CD4-positive, CD25-positive, alpha-beta regulatory T cell (primary cell): ENCODE measurements at regions not wholly inside any gene's neighbourhood (a gene's known extent, or its start where the extent isn't known, plus 50 kb on each side); places are given as distances from the start of the nearest gene placed in this dataset.
"Not testable (repeated sequence)": the region's sequence is repeated elsewhere in the genome, so short reads cannot be mapped to it uniquely, and the experiment has no call there.

ENCODE experiments used
- ATAC-seq, 2 donors: fragments of 150-1000 bp; cut with Tn5 transposase; one replicate each; pipeline ENCODE4 v1.10.0; 2021; ENCODE audit warnings: low read depth in 2 of 2, moderate number of reproducible peaks in 2 of 2, moderate library complexity in 1 of 2
- DNase-seq, 3 donors: peaks; one replicate each; pipeline versions ENCODE4 v3.0.0 to v3.0.0-alpha.2; 2012 to 2022; ENCODE audit warnings: mixed read lengths in 1 of 3
- H3K27ac ChIP-seq: one replicate; pipeline ENCODE4 v1.7.0; 2013; ENCODE audit warnings: mild to moderate bottlenecking, low read length; ENCODE audit not compliant: insufficient read depth, poor library complexity, severe bottlenecking
- H3K27me3 ChIP-seq: one replicate; pipeline ENCODE4 v1.7.0; 2013; ENCODE audit warnings: low read length; ENCODE audit not compliant: control insufficient read depth, insufficient read depth
- H3K36me3 ChIP-seq: one replicate; pipeline ENCODE4 v1.7.0; 2013; ENCODE audit warnings: mild to moderate bottlenecking, low read length, moderate library complexity; ENCODE audit not compliant: control insufficient read depth, insufficient read depth
- H3K4me1 ChIP-seq: 2 replicates; pipeline ENCODE4 v1.7.0; 2013; ENCODE audit warnings: mild to moderate bottlenecking, low read length; ENCODE audit not compliant: insufficient read depth, control insufficient read depth, poor library complexity, severe bottlenecking
- H3K4me3 ChIP-seq: one replicate; pipeline ENCODE4 v1.7.0; 2013; ENCODE audit warnings: low read depth, mild to moderate bottlenecking, low read length, moderate library complexity
- H3K9me3 ChIP-seq, 2 experiments: 1 replicate in 1 of 2; 2 replicates in 1 of 2; pipeline ENCODE4 v1.7.0; 2013; ENCODE audit warnings: low read length in 2 of 2, mild to moderate bottlenecking in 1 of 2, moderate library complexity in 1 of 2; ENCODE audit not compliant: control insufficient read depth in 2 of 2
- H3K27ac Mint-ChIP-seq, 3 donors: one replicate each; pipeline ENCODE4 v1.8.0; 2020 to 2022; ENCODE audit warnings: mild to moderate bottlenecking in 3 of 3, mixed read lengths in 3 of 3, moderate library complexity in 2 of 3
- H3K27me3 Mint-ChIP-seq: one replicate; pipeline ENCODE4 v1.8.0; 2022; ENCODE audit warnings: mild to moderate bottlenecking, mixed read lengths
- H3K36me3 Mint-ChIP-seq: one replicate; pipeline ENCODE4 v1.8.0; 2020; ENCODE audit warnings: mixed read lengths
- H3K4me1 Mint-ChIP-seq, 4 donors: one replicate each; pipeline ENCODE4 v1.8.0; 2020 to 2022; ENCODE audit warnings: mixed read lengths in 4 of 4, mild to moderate bottlenecking in 1 of 4
- H3K4me3 Mint-ChIP-seq, 4 donors: one replicate each; pipeline ENCODE4 v1.8.0; 2020 to 2022; ENCODE audit warnings: mild to moderate bottlenecking in 4 of 4, mixed read lengths in 4 of 4, moderate library complexity in 3 of 4
- H3K9me3 Mint-ChIP-seq, 7 donors: one replicate each; pipeline ENCODE4 v1.8.0; 2020 to 2022; ENCODE audit warnings: mixed read lengths in 7 of 7, mild to moderate bottlenecking in 3 of 7, moderate library complexity in 2 of 7

GRCh38 chr7:131816391-131817007 lies 260.1 kb upstream of the PODXL start:
- peaks cover 2% of the 10 kb centered on the region for H3K27me3 ChIP-seq
- Mint-ChIP-seq H3K27ac (no peak overlapping the region), H3K4me3 (no peak overlapping the region), H3K36me3 (no peaks in the 10 kb centered on the region), H3K4me1 (no peaks in the 10 kb centered on the region), H3K9me3 (no peaks in the 10 kb centered on the region), H3K27me3 (peaks cover 6% of the 10 kb centered on the region)
- H3K4me1 ChIP-seq: no peaks in the 10 kb centered on the region
- no peaks in the 10 kb centered on the region for H3K9me3 ChIP-seq
- no peaks in the 10 kb centered on the region for H3K36me3 ChIP-seq
- H3K4me3 ChIP-seq: no peak overlapping the region
- DNase-seq (no peak), ATAC-seq (no peak)
- no peak overlapping the region for H3K27ac ChIP-seq

- H3K36me3 Mint-ChIP-seq: no peaks in the 10 kb centered on the region
Measured at GRCh38 chr7:131808736-131809135, 252.3 kb upstream of the PODXL start.

DNA sequence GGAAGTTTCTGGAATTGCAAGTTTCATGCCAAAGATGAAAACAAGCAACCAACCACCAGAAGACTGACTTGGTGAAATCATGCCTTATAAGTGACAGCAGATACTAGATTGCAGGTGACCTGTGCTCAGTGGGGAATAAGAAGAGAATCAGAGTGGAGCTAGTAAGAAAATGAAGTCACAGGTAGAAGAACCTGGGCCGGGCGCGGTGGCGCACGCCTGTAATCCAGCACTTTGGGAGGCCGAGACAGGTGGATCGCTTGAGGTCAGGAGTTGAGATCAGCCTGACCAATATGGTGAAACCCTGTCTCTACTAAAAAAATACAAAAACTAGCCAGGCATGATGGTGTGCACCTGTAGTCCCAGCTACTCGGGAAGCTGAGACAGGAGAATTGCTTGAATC lies 251.7 kb upstream of the PODXL start:
- ATAC-seq: not testable (repeated sequence)

More at GRCh38 chr7:131808736-131809135, 252.3 kb upstream of the PODXL start:
- Histone ChIP-seq H3K36me3 (no peaks in the 10 kb centered on the region), H3K4me3 (no peak overlapping the region), H3K9me3 (no peaks in the 10 kb centered on the region), H3K27me3 (no peaks in the 10 kb centered on the region), H3K27ac (no peak overlapping the region), H3K4me1 (no peaks in the 10 kb centered on the region)
- H3K27me3 Mint-ChIP-seq: peaks cover 11% of the 10 kb centered on the region
- H3K4me1 Mint-ChIP-seq: no peaks in the 10 kb centered on the region
- ATAC-seq: no peak
- peaks cover 0 to 2% (median 0%) of the 10 kb centered on the region in 7 donors for H3K9me3 Mint-ChIP-seq
- no peak for DNase-seq
- H3K4me3 Mint-ChIP-seq: no peak overlapping the region
- H3K27ac Mint-ChIP-seq: no peak overlapping the region

GRCh38 chr7:131803816-131804215 lies 247.4 kb upstream of the PODXL start:
- DNase-seq (no peak), ATAC-seq (no peak)
- Histone ChIP-seq H3K27ac (no peak overlapping the region), H3K27me3 (no peaks in the 10 kb centered on the region), H3K4me1 (no peaks in the 10 kb centered on the region), H3K4me3 (no peak overlapping the region), H3K9me3 (no peaks in the 10 kb centered on the region), H3K36me3 (no peaks in the 10 kb centered on the region)
- no peaks in the 10 kb centered on the region for H3K36me3 Mint-ChIP-seq
- H3K27me3 Mint-ChIP-seq: peaks cover 17% of the 10 kb centered on the region
- H3K27ac Mint-ChIP-seq: no peak overlapping the region
- H3K4me3 Mint-ChIP-seq: no peak overlapping the region
- no peaks in the 10 kb centered on the region for H3K4me1 Mint-ChIP-seq
- no peaks in the 10 kb centered on the region for H3K9me3 Mint-ChIP-seq

More for the DNA sequence above, 251.7 kb upstream of the PODXL start:
- H3K36me3 Mint-ChIP-seq, H3K4me1 ChIP-seq, H3K27ac Mint-ChIP-seq, DNase-seq, H3K27me3 ChIP-seq, H3K27ac ChIP-seq, H3K4me1 Mint-ChIP-seq, H3K4me3 ChIP-seq, H3K4me3 Mint-ChIP-seq, H3K36me3 ChIP-seq, H3K9me3 Mint-ChIP-seq, H3K9me3 ChIP-seq: not testable (repeated sequence)
- peaks cover 11% of the 10 kb centered on the region for H3K27me3 Mint-ChIP-seq

DNA sequence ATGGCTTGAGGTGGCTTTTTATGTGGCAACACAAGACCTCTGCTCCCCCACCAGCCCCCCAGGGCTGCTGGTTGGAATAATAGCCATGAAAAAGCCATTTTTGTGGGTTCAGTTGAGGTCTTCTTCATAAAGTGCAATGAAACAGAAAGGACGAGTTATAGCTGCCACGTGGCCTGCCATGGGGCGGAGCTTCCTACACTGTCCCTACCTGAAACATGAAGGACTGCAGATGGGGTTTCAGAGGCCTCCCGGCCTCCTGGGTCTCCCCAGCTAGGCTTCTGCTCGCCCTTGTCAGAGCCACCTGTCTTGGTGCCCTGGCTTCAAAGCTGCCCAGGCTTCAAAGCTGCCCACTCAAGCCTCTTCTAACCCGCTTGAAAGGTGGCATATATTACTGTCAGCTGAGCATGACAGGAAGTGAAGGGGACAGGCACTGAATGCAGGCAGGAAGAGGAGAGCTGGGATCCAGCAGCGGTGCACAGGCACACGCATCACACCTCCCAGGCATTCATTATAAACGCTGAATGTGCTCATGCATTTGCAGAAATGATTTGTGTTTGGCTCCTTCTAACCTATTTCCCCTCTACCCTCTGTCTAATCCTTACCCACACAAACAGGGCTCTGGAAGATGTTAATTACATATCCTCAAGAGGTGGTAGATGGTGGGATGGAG lies 245.9 kb upstream of the PODXL start:
- no peaks in the 10 kb centered on the region for H3K4me1 Mint-ChIP-seq
- no peak for ATAC-seq
- H3K4me3 ChIP-seq: no peak overlapping the region
- H3K9me3 ChIP-seq: no peaks in the 10 kb centered on the region
- H3K4me1 ChIP-seq: no peaks in the 10 kb centered on the region
- no peaks in the 10 kb centered on the region for H3K36me3 ChIP-seq
- peaks cover 17% of the 10 kb centered on the region for H3K27me3 Mint-ChIP-seq
- no peak overlapping the region for H3K4me3 Mint-ChIP-seq
- H3K27me3 ChIP-seq: no peaks in the 10 kb centered on the region
- H3K27ac Mint-ChIP-seq: no peak overlapping the region
- no peak overlapping the region for H3K27ac ChIP-seq
- no peaks in the 10 kb centered on the region for H3K9me3 Mint-ChIP-seq
- DNase-seq: no peak
- H3K36me3 Mint-ChIP-seq: no peaks in the 10 kb centered on the region

- Histone ChIP-seq H3K27ac (no peak overlapping the region), H3K4me1 (no peaks in the 10 kb centered on the region), H3K9me3 (no peaks in the 10 kb centered on the region), H3K27me3 (no peaks in the 10 kb centered on the region), H3K4me3 (no peak overlapping the region), H3K36me3 (no peaks in the 10 kb centered on the region)
- Mint-ChIP-seq H3K36me3 (no peaks in the 10 kb centered on the region), H3K9me3 (no peaks in the 10 kb centered on the region), H3K27ac (no peak overlapping the region), H3K27me3 (peaks cover 5% of the 10 kb centered on the region), H3K4me3 (no peak overlapping the region), H3K4me1 (no peaks in the 10 kb centered on the region)
- no peak for DNase-seq
- ATAC-seq: no peak
Measured at GRCh38 chr7:131800531-131800930, 244.1 kb upstream of the PODXL start.

DNA sequence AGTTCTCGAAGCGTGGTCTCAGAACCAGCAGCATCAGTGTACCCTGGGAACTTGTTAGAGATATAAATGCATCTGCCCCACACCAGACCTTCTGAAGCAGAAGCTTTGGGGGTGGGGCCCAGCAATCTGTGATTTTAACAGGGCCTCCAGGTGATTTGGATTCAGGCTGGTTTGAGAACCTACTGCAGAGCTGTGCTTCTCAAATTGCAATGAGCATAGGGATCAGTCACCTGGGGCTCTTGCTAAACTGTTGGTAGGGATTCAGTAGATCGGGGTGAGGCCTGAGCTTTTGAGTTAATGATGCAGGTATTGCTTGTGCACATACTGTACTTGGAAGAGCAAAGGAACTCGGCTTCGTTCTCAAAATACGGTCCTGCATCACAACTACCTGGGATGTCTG lies 243.6 kb upstream of the PODXL start:
- Histone ChIP-seq H3K4me3 (no peak overlapping the region), H3K27me3 (no peaks in the 10 kb centered on the region), H3K9me3 (no peaks in the 10 kb centered on the region), H3K27ac (no peak overlapping the region), H3K4me1 (no peaks in the 10 kb centered on the region), H3K36me3 (no peaks in the 10 kb centered on the region)
- DNase-seq (no peak), ATAC-seq (no peak)
- Mint-ChIP-seq H3K4me3 (no peak overlapping the region), H3K27ac (no peak overlapping the region), H3K36me3 (no peaks in the 10 kb centered on the region), H3K27me3 (peaks cover 5% of the 10 kb centered on the region), H3K9me3 (no peaks in the 10 kb centered on the region), H3K4me1 (no peaks in the 10 kb centered on the region)

- no peak for ATAC-seq
Measured at GRCh38 chr7:131797841-131798240, 241.4 kb upstream of the PODXL start.

More at GRCh38 chr7:131797841-131798240, 241.4 kb upstream of the PODXL start:
- Mint-ChIP-seq H3K27ac (no peak overlapping the region), H3K36me3 (no peaks in the 10 kb centered on the region), H3K4me3 (no peak overlapping the region), H3K4me1 (no peaks in the 10 kb centered on the region), H3K27me3 (peaks cover 5% of the 10 kb centered on the region), H3K9me3 (no peaks in the 10 kb centered on the region)
- no peaks in the 10 kb centered on the region for H3K36me3 ChIP-seq
- H3K4me1 ChIP-seq: no peaks in the 10 kb centered on the region
- H3K4me3 ChIP-seq: no peak overlapping the region
- H3K27ac ChIP-seq: no peak overlapping the region
- DNase-seq: no peak
- H3K27me3 ChIP-seq: no peaks in the 10 kb centered on the region
- H3K9me3 ChIP-seq: no peaks in the 10 kb centered on the region
